ENCODE measurements at regions not wholly inside any gene's neighbourhood (a gene's known extent, or its start where the extent isn't known, plus 50 kb on each side); places are given as distances from the start of the nearest gene placed in this dataset.

- no peak for DNase-seq (ENCODE audit: low spot score)
- TF ChIP-seq CTCF (IDR thresholded peaks at IDR 0.05): no peak
- ATAC-seq (ENCODE audit: low FRiP score): no peak
Observed at GRCh38 chr6:159440349-159440748, 252.7 kb downstream of the SOD2 start.

- ATAC-seq (ENCODE audit: low FRiP score) (no peak), DNase-seq (ENCODE audit: low spot score) (no peak)
- TF ChIP-seq CTCF (IDR thresholded peaks at IDR 0.05): no peak
Observed at GRCh38 chr6:159439651-159440050, 253.4 kb downstream of the SOD2 start.

GRCh38 chr6:159438106-159438505 is 254.9 kb downstream of the SOD2 start:
- ATAC-seq (ENCODE audit: low FRiP score) (no peak), DNase-seq (ENCODE audit: low spot score) (no peak)
- TF ChIP-seq CTCF (IDR thresholded peaks at IDR 0.05): no peak

- ATAC-seq (ENCODE audit: low FRiP score): no peak
- no peak for DNase-seq (ENCODE audit: low spot score)
- TF ChIP-seq CTCF (IDR thresholded peaks at IDR 0.05): no peak
Observed at GRCh38 chr6:159436581-159436980, 256.5 kb downstream of the SOD2 start.

- TF ChIP-seq CTCF (IDR thresholded peaks at IDR 0.05): no peak
- DNase-seq (ENCODE audit: low spot score): no peak
- no peak for ATAC-seq (ENCODE audit: low FRiP score)
Observed at GRCh38 chr6:159435701-159436100, 257.3 kb downstream of the SOD2 start.

GRCh38 chr6:159434410-159434809 is 258.6 kb downstream of the SOD2 start:
- no peak for DNase-seq (ENCODE audit: low spot score)
- no peak for ATAC-seq (ENCODE audit: low FRiP score)
- no peak for TF ChIP-seq CTCF (IDR thresholded peaks at IDR 0.05)

GRCh38 chr6:159433550-159433949 is 259.5 kb downstream of the SOD2 start:
- no peak for TF ChIP-seq CTCF (IDR thresholded peaks at IDR 0.05)
- DNase-seq (ENCODE audit: low spot score) (no peak), ATAC-seq (ENCODE audit: low FRiP score) (no peak)
